CD14-positive monocyte (primary cell): ENCODE measurements at regions not wholly inside any gene's neighbourhood (a gene's known extent, or its start where the extent isn't known, plus 50 kb on each side); places are given as distances from the start of the nearest gene placed in this dataset.

Experiments
- DNase-seq, 3 donors: peaks; one replicate each; pipeline ENCODE4 v3.0.0-alpha.2; 2011 to 2022
- H2AFZ ChIP-seq: 2 replicates; pipeline ENCODE4 v1.6.0; 2012; ENCODE audit warnings: mild to moderate bottlenecking, low read depth, low read length, inconsistent platforms; ENCODE audit not compliant: insufficient read depth, poor library complexity, severe bottlenecking
- H3K27ac ChIP-seq, 2 donors: 1 replicate in 1 of 2; 2 replicates in 1 of 2; pipeline ENCODE4 v1.5.1; 2012 to 2013; ENCODE audit warnings: low read length in 2 of 2, control low read depth in 1 of 2, inconsistent platforms in 1 of 2, low read depth in 1 of 2, mild to moderate bottlenecking in 1 of 2
- H3K27me3 ChIP-seq, 2 donors: one replicate each; pipeline versions ENCODE4 v1.6.0 to v1.6.1; 2011 to 2013; ENCODE audit warnings: low read length in 2 of 2; ENCODE audit not compliant: control insufficient read depth in 2 of 2, insufficient read depth in 2 of 2
- H3K36me3 ChIP-seq, 2 donors: replicated peaks in 1 of 2; 1 replicate in 1 of 2; 2 replicates in 1 of 2; pipeline versions ENCODE4 v1.5.1 to v1.6.1; 2012 to 2013; ENCODE audit warnings: low read length in 2 of 2, control low read depth in 1 of 2, inconsistent platforms in 1 of 2, mild to moderate bottlenecking in 1 of 2; ENCODE audit not compliant: insufficient read depth in 2 of 2, control insufficient read depth in 1 of 2
- H3K4me1 ChIP-seq, 2 donors: 1 replicate in 1 of 2; 2 replicates in 1 of 2; pipeline versions ENCODE4 v1.5.1 to v1.6.1; 2012 to 2013; ENCODE audit warnings: low read length in 2 of 2, control low read depth in 1 of 2, inconsistent platforms in 1 of 2, mild to moderate bottlenecking in 1 of 2, moderate library complexity in 1 of 2; ENCODE audit not compliant: insufficient read depth in 2 of 2, control insufficient read depth in 1 of 2
- H3K4me2 ChIP-seq: replicated peaks from 2 replicates; pipeline ENCODE3; 2012; ENCODE audit warnings: low read length, moderate library complexity, mild to moderate bottlenecking; ENCODE audit not compliant: poor library complexity, severe bottlenecking; ENCODE audit errors: extremely low read depth
- H3K4me3 ChIP-seq, 3 experiments: fragments of 200-600 bp in 1 of 3; sonication (generic) in 1 of 3; replicated peaks in 1 of 3; 1 replicate in 2 of 3; 2 replicates in 1 of 3; pipeline ENCODE4 v1.5.1; 2011 to 2013; ENCODE audit warnings: low read length in 3 of 3, mild to moderate bottlenecking in 3 of 3, control low read depth in 2 of 3, low read depth in 2 of 3, inconsistent platforms in 1 of 3, moderate library complexity in 1 of 3
- H3K79me2 ChIP-seq: 2 replicates; pipeline ENCODE4 v1.6.0; 2012; ENCODE audit warnings: mild to moderate bottlenecking, control low read depth, inconsistent platforms, low read length, moderate library complexity; ENCODE audit not compliant: insufficient read depth
- H3K9ac ChIP-seq: 2 replicates; pipeline ENCODE4 v1.6.0; 2017; ENCODE audit warnings: low read length, mild to moderate bottlenecking; ENCODE audit not compliant: insufficient read depth, poor library complexity, severe bottlenecking
- H3K9me3 ChIP-seq, 2 donors: replicated peaks in 1 of 2; 1 replicate in 1 of 2; 2 replicates in 1 of 2; pipeline versions ENCODE4 v1.5.1 to v1.6.1; 2012 to 2013; ENCODE audit warnings: low read length in 2 of 2, control low read depth in 1 of 2; ENCODE audit not compliant: control insufficient read depth in 1 of 2, insufficient read depth in 1 of 2
- H4K20me1 ChIP-seq: 2 replicates; pipeline ENCODE4 v1.6.0; 2012; ENCODE audit warnings: mild to moderate bottlenecking, low read length, control low read depth, moderate library complexity; ENCODE audit not compliant: insufficient read depth
- H3K27ac Mint-ChIP-seq, 7 donors: one replicate each; pipeline ENCODE4 v1.8.0; 2020; ENCODE audit warnings: mild to moderate bottlenecking in 7 of 7, mixed read lengths in 7 of 7, moderate library complexity in 6 of 7, inconsistent platforms in 2 of 7
- H3K27me3 Mint-ChIP-seq, 3 donors: one replicate each; pipeline ENCODE4 v1.8.0; 2021 to 2022; ENCODE audit warnings: low read depth in 3 of 3, mild to moderate bottlenecking in 3 of 3, mixed read lengths in 3 of 3, moderate library complexity in 3 of 3, inconsistent platforms in 1 of 3
- H3K36me3 Mint-ChIP-seq, 2 donors: one replicate each; pipeline ENCODE4 v1.8.0; 2020; ENCODE audit warnings: mixed read lengths in 2 of 2, inconsistent platforms in 1 of 2, mild to moderate bottlenecking in 1 of 2
- H3K4me1 Mint-ChIP-seq: one replicate; pipeline ENCODE4 v1.8.0; 2020; ENCODE audit warnings: mild to moderate bottlenecking, mixed read lengths
- H3K4me3 Mint-ChIP-seq, 2 donors: one replicate each; pipeline ENCODE4 v1.8.0; 2020; ENCODE audit warnings: mild to moderate bottlenecking in 2 of 2, mixed read lengths in 2 of 2, moderate library complexity in 1 of 2
- H3K9me3 Mint-ChIP-seq, 7 donors: one replicate each; pipeline ENCODE4 v1.8.0; 2020 to 2022; ENCODE audit warnings: mixed read lengths in 7 of 7, mild to moderate bottlenecking in 6 of 7, moderate library complexity in 6 of 7, inconsistent platforms in 2 of 7
- WGBS: methylation state at CpG from one replicate; pipeline ENCODE4 v1.1.5; 2013; ENCODE audit warnings: missing lambda C conversion rate; ENCODE audit not compliant: insufficient coverage; 5-methylcytosine and 5-hydroxymethylcytosine counted together
- intact Hi-C, 2 donors: fragments of 100-400 bp; cut with micrococcal nuclease; formaldehyde crosslinking; loops; one replicate each; pipeline versions ENCODE4 v1.15.0 to v1.15.1; 2023
- TF ChIP-seq, protein P1 (sequence below): fragments of 200-600 bp; IDR thresholded peaks from one replicate; pipeline ENCODE4 v1.8.0; 2022; ENCODE audit warnings: antibody characterized with exemption, mild to moderate bottlenecking

DNA sequence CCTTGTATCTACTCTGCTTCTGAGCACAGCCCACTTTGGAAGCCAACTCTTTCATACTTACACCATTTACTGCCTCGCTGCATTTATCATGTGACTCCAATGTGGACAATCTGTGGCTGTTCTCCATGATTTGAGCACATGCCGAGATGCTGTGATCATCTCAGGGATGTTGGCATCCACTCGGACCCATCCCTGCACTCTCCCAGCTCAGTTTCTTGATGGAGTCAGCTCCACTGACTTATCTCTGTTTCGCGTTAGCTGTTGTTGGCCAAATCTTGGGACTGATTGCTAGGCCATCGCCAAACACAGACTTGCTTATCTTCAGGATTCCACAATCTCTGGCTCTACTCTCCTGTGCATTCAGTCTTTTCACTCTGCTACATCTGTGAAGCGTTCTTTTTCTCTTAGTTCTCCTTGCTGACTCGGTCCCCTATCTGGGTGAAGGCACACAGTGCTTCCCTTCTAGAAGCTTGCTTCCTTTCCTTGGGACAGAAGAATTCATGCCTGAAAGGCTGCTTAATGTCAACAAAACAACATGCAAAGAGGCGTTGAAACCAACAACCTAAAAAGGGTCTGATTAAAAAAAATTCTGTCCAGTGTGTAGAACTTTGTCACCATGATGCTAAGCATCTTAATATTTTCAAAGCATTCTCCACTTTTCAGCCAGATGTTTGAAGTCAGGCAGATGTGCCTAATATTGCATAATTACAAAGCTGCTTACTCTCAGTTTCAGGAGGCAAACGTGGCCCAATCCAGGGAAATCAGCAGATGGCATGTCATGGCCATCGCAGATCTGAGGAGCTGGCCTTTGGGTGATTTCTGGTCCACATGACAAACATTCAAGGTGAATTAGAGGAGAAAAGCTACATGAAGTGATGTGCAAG, 120.7 kb downstream of the NGF start:
- 84% methylated on average over 10 of the region's 11 CpGs for WGBS
- H3K9ac ChIP-seq: no peak overlapping the region
- no peaks in the 10 kb centered on the region for H3K79me2 ChIP-seq
- H3K4me1 Mint-ChIP-seq: no peaks in the 10 kb centered on the region
- H3K36me3 Mint-ChIP-seq: no peaks in the 10 kb centered on the region
- no peaks in the 10 kb centered on the region for H3K27me3 ChIP-seq
- H3K27ac Mint-ChIP-seq: peak overlapping the region in 1 of 7 donors; percentile 26
- peaks cover 3 to 5% (median 3%) of the 10 kb centered on the region in 3 donors for H3K27me3 Mint-ChIP-seq
- no peaks in the 10 kb centered on the region for H4K20me1 ChIP-seq
- no peak for DNase-seq
- no peak overlapping the region for H3K27ac ChIP-seq
- H3K9me3 ChIP-seq: no peaks in the 10 kb centered on the region
- no peaks in the 10 kb centered on the region for H3K36me3 ChIP-seq
- H3K4me1 ChIP-seq: no peaks in the 10 kb centered on the region
- TF ChIP-seq, protein P1, sequence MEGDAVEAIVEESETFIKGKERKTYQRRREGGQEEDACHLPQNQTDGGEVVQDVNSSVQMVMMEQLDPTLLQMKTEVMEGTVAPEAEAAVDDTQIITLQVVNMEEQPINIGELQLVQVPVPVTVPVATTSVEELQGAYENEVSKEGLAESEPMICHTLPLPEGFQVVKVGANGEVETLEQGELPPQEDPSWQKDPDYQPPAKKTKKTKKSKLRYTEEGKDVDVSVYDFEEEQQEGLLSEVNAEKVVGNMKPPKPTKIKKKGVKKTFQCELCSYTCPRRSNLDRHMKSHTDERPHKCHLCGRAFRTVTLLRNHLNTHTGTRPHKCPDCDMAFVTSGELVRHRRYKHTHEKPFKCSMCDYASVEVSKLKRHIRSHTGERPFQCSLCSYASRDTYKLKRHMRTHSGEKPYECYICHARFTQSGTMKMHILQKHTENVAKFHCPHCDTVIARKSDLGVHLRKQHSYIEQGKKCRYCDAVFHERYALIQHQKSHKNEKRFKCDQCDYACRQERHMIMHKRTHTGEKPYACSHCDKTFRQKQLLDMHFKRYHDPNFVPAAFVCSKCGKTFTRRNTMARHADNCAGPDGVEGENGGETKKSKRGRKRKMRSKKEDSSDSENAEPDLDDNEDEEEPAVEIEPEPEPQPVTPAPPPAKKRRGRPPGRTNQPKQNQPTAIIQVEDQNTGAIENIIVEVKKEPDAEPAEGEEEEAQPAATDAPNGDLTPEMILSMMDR: no peak
- no peak overlapping the region for H2AFZ ChIP-seq
- intact Hi-C loops: no loop called here
- peaks cover 0 to 4% (median 0%) of the 10 kb centered on the region in 7 donors for H3K9me3 Mint-ChIP-seq
- no peak overlapping the region for H3K4me3 ChIP-seq
- no peak overlapping the region for H3K4me3 Mint-ChIP-seq
- H3K4me2 ChIP-seq: no peak overlapping the region

DNA sequence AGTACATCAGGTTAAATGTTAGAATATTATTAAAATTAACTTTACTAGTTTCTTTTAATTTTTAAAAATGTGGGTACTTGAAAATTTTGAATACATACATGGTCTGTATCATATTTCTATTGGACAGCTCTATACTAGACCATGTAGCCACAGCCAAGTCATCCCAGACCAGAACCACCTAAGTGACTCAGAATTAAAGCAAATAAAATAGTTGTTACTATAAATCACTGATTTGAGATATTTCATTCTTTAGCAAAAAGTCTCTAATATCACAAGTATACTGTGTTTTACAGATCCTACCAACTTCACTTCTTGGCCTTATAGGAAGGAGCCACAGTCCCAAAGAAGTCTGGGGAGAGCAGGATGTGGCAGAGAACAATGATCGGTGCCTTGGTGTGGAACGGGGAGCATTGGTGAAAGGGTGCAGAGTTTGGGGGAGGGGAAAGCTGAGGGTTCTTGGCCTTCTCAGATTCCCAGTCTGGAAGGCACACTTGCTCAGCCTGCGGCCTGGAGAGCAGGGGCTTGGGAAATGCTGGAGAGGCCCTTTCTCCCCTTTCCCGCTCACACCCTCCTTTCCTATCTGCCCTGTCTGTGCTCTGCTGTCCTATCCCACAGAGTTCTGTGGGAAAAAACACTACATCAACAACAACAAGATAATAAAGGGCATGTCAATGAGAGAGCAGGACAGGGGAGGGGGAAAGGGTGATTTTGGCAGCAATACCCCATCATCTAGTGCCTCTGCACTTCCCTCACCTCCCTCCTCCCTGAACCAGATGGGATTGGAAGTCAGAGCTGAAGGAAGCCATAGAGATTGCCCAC, 122.1 kb downstream of the NGF start:
- Histone ChIP-seq H3K9ac (no peak overlapping the region), H3K27ac (no peak overlapping the region), H4K20me1 (no peaks in the 10 kb centered on the region), H3K36me3 (no peaks in the 10 kb centered on the region), H3K4me2 (no peak overlapping the region), H3K9me3 (no peaks in the 10 kb centered on the region), H3K4me1 (no peaks in the 10 kb centered on the region), H3K4me3 (no peak overlapping the region), H2AFZ (no peak overlapping the region), H3K27me3 (no peaks in the 10 kb centered on the region), H3K79me2 (no peaks in the 10 kb centered on the region)
- TF ChIP-seq, protein P1: no peak
- WGBS: no CpG with 5 or more reads among the region's 4 CpGs
- no peak overlapping the region for H3K4me3 Mint-ChIP-seq
- H3K36me3 Mint-ChIP-seq: no peaks in the 10 kb centered on the region
- H3K9me3 Mint-ChIP-seq: peaks cover 0 to 4% (median 1%) of the 10 kb centered on the region in 7 donors
- no peaks in the 10 kb centered on the region for H3K4me1 Mint-ChIP-seq
- H3K27ac Mint-ChIP-seq: no peak overlapping the region
- H3K27me3 Mint-ChIP-seq: peaks cover 3 to 5% (median 3%) of the 10 kb centered on the region in 3 donors
- DNase-seq: no peak
- intact Hi-C loops: no loop called here
